Ishikawa (cell line): ENCODE measurements at regions not wholly inside any gene's neighbourhood (a gene's known extent, or its start where the extent isn't known, plus 50 kb on each side); places are given as distances from the start of the nearest gene placed in this dataset.

ENCODE experiments used
- EGR1 ChIP-seq: IDR thresholded peaks from 2 replicates; pipeline ENCODE4 v1.6.1; 2012
- MAX ChIP-seq: IDR thresholded peaks from 2 replicates; pipeline ENCODE4 v1.6.1; 2012

- TF ChIP-seq MAX = no peak
- no peak for TF ChIP-seq EGR1
These were observed 52.3 kb upstream of the FAM89A start for GRCh38 chr1:231092380-231092779.
